Cerebellar cortex (tissue), 1 donor: ENCODE measurements at regions not wholly inside any gene's neighbourhood (a gene's known extent, or its start where the extent isn't known, plus 50 kb on each side); places are given as distances from the start of the nearest gene placed in this dataset.

Experiments used
- DNase-seq: peaks from one replicate; pipeline ENCODE4 v3.0.0-alpha.2; 2015; ENCODE audit warnings: low spot score

DNA sequence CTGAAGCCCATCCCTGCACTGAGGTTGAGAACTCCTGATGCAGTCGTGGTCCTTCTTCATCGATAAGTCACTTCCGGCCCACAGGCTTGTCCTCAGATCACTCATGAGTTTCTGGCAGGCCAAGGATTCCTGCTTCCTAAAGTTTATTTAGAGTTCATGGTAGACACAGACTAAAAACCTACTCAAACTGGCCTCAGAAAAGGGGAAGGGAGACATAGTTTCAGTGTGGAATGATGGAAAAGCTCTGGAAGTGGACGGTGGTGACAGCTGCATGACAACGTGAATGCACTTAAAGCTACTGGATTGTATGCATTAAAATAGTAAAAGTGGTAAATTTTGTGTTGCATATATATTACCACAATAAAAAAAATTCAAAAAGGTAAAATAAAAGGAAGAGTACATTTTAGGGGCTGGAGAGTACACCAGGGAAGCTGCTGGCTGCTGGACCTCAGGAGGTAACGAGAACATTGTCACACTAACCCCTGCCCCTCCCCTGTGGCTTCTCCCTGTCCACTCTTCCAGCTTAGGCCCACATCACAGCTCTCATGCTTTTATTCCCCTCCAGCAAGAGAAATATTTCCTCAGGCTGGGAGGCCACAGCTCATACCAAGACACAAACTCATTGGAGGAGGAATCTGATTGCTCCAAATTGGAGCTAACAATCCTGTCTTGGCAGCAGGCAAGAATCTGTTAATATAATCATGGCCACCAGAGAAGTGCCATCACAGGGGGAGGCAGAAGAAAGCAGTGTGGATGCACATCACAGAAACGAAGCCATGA lies 741.0 kb downstream of the UQCRFS1 start:
- DNase-seq, result no peak

DNA sequence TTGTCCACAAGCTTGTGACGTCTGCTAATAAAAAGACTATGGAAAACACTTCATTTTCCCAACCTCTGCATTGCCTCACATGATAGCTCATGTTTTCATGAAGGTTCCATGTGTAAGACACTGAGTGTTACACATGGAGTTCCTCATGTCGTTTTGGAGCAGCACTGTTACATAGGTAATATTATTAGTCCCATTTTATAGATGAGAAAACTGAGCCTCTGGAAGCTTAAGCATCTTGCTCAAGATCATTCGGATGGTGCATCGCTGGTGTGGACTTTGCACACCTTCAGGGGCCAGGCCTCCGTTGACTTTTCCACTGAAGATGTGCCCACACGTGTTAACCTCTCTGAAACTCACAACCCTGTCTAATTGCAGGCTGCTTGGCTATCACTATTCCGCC lies 743.4 kb downstream of the UQCRFS1 start:
- DNase-seq, result no peak

DNA sequence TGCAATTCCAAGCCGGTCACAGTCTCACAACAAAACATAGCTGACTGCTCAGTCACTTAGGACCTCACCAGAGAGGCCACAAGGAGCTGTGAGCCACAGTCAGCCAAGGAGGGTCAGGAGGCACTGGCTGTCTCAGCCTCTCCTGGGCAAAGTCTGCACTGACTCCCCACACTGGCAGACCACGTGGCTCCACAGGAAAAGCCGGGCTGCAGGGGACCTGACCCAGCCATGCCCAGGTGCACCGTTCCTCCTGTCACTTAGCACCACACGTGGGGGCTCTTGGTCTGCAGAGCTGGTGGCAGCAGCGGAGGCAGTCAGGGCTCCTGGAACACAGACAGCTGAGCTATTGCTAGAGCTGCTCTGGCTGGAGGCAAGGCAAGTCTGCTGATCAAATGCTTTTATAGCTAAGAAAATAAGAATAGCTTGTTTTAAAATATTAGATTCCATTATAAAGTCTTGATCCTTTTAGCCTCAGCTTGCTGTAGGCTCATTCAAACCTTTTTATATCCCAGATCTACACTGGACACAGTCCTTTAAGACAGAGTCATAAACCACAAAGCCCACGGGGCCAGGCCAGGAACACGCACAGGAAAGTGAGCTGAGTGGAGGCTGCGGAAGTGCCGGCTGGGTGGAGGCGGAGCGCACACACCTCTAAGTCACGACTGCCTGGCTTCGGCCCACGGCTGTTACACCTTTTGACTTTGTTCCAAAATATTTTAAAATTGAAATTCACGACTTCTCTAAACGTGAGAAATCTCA lies 744.1 kb downstream of the UQCRFS1 start:
- no peak for DNase-seq

DNA sequence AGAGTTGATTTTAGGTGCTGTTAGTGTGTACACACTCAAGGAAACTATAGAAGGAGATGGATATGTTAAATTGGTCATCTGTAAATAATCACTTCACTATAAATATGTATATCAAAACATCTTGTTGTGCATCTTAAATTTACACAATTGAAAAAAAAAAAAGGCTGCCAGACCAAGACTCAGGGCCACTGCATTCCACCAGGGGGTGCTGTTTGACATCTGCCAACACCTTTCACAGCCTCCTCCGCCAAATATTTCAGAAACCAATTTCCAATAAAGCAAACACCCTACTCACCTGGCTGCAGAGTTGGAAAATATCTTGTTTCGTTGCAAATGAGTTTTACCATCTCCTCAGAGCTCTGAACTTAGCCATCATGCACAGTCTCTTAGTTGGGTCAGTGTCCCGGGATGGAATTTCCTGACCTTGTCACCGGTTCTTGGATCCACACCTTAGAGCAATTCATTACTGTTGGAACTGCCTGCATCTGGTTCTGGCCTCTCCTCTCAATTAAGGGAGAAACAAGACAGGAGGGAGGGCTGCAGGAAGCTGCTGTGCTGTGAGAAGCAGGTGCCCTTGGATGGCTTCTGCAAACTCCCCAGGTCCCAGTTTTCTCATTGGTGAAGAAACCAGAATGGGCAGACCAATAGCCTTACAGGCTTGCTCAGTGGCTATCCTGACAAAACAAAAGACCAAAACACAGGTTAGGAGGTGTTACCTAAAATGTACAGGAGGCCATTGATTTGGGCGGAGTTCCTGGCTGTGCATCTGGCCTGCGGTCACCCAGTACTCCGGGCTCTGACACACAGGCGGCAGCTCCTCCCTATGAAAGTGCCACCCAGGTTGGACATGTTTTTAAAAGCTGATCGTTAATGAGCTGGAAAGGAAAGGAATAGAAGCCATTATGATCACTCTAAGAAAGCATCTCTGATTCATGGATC lies 746.6 kb downstream of the UQCRFS1 start:
- DNase-seq, result peak; percentile 54

DNA sequence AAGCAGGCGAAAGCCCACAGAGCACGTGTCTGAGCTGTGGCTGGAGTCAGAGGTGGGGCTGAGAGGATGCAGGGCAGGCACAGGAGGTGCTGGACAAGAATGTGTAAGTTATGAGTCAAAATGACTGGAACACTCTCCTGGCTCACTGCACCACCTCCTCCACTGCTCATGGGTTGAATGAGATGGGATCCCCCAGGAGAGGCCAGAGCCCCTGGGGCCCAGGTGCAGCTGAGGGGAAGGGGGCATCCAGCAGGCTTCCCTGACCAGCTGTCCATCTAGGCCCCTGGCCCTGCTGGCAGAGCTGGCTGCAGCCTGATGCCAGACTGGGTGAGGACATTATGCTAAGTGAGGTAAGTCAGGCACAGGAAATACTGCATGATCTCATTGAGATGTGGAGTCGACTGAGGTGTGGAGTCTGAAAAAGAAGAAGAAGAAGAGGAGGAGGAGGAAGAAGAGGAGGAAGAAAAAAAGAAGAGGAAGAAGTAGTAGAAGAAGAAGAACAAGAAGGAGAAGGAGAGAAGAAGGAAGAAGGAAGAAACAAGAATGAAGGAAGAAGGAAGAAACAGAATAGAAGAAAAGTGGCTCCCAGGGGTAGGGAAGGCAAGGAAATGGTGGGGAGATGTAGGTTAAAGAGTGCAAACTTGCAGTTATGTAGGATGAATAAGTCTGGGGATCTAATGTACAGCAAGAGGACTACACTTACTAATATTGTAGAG lies 747.4 kb downstream of the UQCRFS1 start:
- no peak for DNase-seq

DNA sequence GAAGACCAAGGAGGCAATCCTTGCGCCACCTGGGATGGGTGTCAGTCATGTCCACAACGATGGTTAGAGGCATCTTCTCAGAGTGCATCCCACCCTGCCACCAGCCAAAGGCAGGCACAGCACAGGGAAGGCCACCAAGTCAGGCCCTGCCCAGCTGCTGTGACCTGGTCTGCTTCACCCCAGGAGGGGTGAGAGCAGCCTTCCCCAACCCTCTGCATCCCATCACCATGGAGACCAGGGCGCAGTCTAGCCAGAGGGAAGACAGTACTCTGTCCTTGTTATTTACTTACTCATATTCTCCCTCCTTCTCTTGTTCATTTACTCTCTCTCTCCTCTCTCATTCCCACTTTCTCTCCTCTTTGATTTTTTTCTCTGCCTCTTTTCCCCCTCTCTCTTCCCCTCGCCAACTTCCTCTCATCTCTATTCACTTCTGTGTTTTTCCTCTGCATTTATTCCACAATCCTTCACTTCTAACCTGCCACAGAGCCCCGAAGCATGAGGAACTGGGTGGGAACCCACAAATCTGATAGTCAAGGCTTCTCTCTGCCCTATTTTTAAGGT lies 749.4 kb downstream of the UQCRFS1 start:
- DNase-seq, result no peak

DNA sequence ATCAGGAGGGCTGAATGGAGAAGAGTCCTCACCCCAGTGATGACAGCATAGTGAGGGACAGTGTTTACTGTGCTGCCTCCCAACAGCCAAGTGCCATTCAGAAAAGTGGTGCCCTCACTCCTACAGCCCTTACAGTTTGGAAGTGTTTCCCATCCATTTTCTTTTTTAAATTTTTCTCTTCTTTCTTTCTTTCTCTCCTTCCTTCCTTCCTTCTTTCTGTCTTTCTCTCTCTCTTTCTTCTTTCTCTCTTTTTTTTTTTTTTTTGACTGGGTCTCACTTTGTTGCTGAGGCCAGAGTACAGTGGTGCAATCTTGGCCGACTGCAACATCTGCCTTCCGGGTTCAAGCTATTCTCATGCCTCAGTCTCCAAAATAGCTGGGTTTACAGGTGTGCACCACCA lies 755.3 kb downstream of the UQCRFS1 start:
- DNase-seq, result no peak

DNA sequence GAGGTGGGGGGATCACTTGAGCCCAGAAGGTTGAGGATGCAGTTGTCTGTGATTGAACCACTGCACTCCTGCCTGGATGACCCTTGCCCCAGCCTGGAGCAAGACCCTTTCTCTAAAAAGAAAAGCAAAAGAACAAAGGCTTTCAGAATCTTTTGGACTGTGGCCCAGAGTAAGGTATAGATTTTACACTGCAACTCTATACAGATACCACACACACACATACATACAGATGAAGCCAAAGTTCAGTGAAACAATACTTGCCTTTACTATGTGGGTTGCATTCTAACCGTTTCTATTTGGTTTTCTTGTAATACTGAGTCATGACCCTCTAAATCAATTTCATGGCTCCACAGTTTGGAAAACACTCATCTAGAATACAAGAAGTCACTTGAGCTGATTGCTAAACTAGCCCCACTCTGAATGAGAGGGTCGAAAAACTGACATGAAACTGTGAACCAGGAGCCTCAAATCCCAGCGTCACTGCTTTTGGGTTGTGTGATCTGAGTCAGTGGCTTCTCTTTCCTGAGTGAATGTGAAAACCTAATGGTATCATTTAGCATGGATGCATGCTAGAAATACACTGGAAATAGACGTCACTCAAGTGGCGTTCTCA lies 756.1 kb downstream of the UQCRFS1 start:
- no peak for DNase-seq

DNA sequence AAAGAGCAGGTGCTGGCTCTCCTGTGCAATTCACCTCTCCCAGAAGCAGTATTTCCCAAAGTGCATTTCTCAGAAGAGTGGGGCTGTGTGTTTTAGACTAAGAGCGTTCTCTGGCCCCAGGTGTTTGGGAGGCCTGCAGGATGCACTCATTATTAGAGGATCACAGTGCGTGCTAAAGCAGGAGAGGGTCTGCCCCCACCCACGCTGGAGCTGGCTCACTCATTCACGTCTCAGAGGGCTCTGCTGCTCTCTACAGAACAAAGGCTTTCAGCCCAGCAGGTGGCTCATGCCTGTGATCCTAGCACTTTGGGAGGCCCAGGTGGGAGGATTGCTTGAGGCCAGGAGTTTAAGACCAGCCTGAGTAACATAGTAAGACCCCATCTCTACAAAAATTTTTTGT lies 756.7 kb downstream of the UQCRFS1 start:
- DNase-seq, result no peak

DNA sequence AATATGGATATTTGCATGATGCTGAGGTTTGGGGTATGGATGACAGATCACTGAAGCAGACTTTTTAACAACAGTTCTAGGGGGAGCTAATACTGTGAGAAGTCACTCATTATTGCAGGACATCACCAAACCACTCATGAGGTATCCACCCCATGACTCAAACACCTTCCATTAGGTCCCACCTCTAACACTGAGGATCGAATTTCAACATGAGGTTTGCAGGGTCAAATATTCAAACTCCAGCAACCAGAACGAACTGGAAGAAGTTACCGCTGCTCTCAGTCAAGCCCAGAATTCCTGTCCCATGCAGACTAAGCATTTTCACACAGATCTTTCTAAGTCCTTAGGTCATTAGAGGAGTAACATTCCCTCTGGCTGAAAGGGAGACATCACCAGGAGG lies 758.9 kb downstream of the UQCRFS1 start:
- no peak for DNase-seq

DNA sequence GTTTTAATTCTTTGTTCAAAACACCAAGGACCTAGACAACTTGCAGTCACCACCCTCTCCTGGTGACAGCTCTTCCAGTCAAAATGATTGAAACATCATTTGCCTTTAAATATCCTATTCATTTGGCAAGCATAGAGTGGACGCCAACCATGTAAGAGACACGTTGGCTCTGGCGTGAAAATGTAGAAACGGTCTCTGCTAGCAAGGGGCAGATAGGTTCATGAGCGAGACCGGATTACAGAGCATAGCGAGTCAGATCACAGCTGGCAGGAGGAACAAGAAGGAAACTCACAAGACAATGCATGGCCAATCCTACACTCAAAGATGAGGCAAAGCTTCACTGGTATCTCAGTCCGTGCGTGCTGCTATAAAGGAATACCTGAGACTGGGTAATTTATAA lies 759.5 kb downstream of the UQCRFS1 start:
- no peak for DNase-seq

DNA sequence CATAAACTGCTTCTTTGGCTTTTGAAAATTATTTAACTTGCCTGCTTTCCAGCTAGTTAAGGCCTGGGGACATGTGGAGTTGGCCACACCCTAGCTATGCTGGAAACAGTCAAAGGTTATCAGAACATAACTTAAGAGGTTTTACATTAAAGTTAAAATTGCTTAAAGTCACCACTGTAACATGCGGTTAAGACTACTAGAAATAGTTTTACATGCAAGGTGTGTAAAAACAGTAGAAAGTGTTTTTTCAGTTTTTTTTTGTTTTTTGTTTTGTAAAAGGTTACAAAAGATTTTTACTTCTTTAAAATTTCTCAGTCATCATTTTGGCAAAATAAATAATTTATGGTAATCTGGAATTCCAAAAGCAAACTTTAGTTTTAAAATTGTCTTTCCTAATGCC lies 763.1 kb downstream of the UQCRFS1 start:
- DNase-seq, result no peak

DNA sequence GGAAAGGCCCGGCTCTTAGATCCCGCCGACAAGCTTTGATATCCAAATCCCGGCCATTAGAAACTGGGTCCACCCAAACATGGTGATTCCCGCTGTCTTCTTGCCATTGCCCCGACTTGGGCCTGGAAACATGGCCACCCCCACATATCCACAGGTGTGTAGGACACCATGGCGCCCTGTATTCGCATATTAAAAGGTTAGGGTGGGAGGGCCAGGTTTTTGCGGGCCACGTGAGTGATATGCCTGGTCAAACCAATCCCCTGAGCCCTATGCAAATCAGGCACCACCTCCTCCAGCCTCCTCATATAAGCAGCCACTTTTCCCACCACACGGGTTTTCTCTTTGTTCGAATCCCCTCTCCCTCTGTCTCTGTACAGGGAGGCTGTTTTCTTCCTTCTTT lies 766.4 kb downstream of the UQCRFS1 start:
- DNase-seq, result no peak

DNA sequence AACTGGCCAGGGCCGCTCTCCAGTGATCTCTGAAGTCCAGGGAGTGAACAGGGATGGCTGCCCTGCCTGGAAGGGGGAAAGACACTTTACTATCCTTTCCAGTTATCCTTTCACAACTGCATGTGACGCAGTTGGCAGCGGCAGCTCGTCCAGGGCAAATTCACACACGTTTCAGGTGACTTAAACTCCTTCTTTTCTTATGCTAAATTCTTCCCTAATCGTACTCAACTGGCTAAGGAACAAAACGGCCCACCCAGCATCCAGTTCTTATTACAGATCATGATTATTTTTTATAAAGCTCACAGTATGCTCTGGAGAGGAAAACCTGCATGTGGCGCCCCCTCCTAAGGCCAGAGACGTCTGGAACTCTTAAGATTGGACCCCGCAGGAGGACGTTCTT lies 767.1 kb downstream of the UQCRFS1 start:
- DNase-seq, result no peak

DNA sequence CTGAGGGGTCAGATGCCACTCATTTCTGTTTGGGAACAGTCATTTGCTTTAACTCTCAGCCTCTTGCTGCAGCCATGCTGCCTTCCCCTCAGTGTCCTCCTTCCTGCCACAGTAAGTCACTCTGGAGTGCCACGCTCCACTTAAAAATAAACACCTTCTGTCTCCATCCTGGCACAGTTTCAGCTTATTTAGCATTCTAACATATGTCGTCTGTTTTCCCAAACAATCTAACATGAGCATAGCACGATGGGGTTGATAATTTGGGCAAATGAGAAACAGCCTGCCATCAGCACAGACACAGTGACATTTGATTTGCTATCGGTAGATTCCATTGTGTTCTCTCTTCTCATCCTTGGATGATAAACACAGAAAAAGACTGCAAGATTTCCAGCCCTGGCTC lies 768.6 kb downstream of the UQCRFS1 start:
- DNase-seq, result peak; percentile 63

DNA sequence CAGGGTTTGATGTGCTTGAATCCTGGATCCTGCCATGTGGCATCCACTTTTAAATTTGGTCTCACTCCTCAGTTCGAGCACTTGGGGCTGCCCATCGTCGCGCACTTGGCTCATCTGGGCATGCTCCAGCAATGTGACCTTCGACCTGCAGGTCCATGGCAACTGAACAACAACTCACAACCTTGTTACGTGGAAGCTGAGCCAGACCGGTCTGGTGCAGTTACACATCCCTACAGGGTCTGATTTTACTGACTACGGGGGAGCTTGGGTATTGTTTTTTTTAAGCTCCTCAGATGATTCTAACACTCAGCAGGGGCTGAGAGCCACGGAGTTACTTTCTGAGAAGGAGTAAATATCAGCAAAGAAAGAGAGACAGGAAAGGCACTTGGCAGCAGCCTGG lies 769.6 kb downstream of the UQCRFS1 start:
- DNase-seq, result no peak

DNA sequence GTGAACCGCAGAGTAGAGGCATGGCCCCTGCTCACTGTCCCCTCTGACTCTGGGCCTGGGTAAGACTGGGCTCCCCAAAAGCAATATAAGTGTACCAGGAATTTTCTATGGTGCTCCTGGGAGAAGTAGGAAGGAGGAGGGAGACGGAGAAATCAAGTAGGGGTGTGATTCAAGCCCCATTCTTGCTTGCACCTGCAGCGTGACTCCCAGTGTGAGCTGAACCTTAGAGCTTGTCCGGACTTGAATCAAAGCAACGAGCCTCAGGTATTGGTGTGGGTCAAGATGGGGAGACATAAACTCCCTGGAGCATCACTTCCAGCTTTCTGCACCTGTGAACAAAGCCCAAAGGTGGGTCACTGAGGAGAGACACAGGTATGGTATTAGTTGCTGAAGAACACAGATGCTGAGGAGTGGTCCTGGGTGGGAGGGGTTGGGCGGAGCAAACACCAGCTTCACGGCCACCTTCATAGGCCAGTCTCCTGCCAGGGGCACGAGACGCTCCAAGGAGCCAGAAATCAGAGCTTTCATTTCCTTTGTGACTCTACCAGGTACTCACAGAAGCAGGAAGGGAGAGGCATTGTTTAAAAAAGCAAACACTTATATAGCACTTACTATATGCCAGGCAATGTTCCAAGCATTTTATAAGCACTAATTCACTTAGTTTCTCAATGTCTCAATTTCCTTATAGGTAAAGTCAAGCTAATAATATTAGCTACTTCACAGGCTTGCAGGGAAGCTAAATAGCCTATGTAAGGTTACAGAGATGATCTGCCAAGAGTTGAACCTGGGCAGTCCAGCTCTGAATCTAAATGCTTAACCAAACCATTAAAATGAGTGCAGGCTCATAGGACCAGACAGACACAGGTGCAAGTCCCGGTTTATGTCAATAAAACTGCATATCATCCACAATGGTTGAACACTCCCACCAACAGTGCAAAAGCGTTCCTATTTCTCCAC lies 775.3 kb downstream of the UQCRFS1 start:
- DNase-seq, result no peak

DNA sequence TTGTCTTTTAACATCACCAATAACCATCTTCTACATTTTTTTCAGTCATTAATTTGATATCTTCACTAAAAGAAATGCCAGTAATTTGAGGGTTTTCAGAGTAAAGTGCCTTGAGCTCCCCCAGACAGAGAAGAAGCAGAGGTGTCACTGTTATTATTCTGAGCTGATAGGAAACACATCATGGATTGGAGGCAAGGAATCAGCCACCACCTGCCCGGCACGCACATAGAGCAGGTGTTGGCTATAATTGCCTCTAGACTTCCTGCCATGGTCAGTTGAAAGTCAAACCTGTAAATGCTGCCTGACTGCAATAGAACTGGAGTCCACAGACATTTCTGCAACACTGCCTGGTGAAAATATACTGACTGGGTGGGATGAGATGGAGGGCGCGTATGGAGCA lies 776.6 kb downstream of the UQCRFS1 start:
- peak; percentile 6 for DNase-seq

DNA sequence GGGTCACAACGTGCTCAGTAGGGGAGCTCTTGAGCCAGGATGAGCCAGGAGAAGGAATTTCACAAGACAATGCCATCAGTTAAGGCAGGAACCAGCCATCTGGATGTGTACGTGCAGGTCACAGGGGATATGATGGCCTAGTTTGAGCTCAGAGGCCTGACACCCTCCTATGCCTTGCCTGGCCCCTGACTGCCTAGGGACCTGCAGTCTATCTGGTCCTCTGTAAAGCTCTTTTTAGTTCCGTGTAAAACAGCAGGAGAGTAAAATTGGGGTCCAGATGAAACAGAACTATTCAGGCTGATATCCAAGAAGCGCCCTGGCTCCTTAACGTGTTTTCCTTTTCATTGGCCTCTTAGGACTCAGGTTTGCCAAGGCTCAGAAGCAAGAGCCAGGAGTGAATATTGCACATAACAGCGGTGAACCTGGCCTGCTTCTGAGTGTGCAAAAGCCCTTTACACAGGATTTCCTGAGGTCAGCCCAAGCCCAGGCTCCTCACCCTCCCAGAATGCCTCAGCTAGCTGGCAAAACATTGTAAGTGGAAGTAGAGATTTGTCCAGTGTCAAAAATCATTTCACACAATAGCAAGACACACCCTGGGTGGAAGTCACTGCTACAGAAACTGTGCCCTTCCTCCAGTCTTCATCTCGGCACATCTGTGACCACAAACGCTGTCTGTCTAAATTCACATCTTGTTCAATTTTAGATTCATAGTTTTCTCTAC lies 777.2 kb downstream of the UQCRFS1 start:
- DNase-seq, result peak; percentile 1
